Esophagus squamous epithelium (tissue), 4 donors: ENCODE measurements at regions not wholly inside any gene's neighbourhood (a gene's known extent, or its start where the extent isn't known, plus 50 kb on each side); places are given as distances from the start of the nearest gene placed in this dataset.

Experiments used
- CTCF ChIP-seq, 6 experiments: fragments of 450-650 bp in 4 of 6; fragments of 200-600 bp in 2 of 6; sonication (generic) in 2 of 6; IDR thresholded peaks; one replicate each; pipeline ENCODE4 v1.5.1; 2016 to 2019; ENCODE audit warnings: antibody characterized with exemption in 6 of 6, mild to moderate bottlenecking in 4 of 6, moderate library complexity in 4 of 6
- POLR2A ChIP-seq, 4 donors: fragments of 450-650 bp; IDR thresholded peaks; one replicate each; pipeline ENCODE4 v1.6.1; 2017; ENCODE audit warnings: antibody characterized with exemption in 4 of 4, mild to moderate bottlenecking in 4 of 4, moderate library complexity in 3 of 4

- TF ChIP-seq CTCF (IDR thresholded peaks at IDR 0.05): no peak
- TF ChIP-seq POLR2A (IDR thresholded peaks at IDR 0.05): no peak
Measured at GRCh38 chr7:82534684-82535083, 91.1 kb upstream of the CACNA2D1 start.
